Medulla oblongata (tissue), 1 donor: ENCODE measurements at regions not wholly inside any gene's neighbourhood (a gene's known extent, or its start where the extent isn't known, plus 50 kb on each side); places are given as distances from the start of the nearest gene placed in this dataset.
A peak's percentile ranks its signal among the peaks of the same experiment; 100 is the strongest.
"Not testable (repeated sequence)": the region's sequence is repeated elsewhere in the genome, so short reads cannot be mapped to it uniquely, and the experiment has no call there.

ENCODE experiments used
- DNase-seq: peaks from one replicate; pipeline ENCODE4 v3.0.0-alpha.2; 2015; ENCODE audit errors: extremely low spot score

GRCh38 chr2:207216457-207216856 lies 50.7 kb upstream of the KLF7 start:
- no peak for DNase-seq

- no peak for DNase-seq
Measured at GRCh38 chr2:207217442-207217841, 51.7 kb upstream of the KLF7 start.

GRCh38 chr2:207219081-207219630 lies 53.4 kb upstream of the KLF7 start:
- DNase-seq, result no peak

- DNase-seq, result no peak
Measured at GRCh38 chr2:207219676-207220501, 54.1 kb upstream of the KLF7 start.

- no peak for DNase-seq
Measured at GRCh38 chr2:207221731-207222130, 56.0 kb upstream of the KLF7 start.

- no peak for DNase-seq
Measured at GRCh38 chr2:207223051-207223450, 57.3 kb upstream of the KLF7 start.

- DNase-seq, result peak; percentile 42
Measured at GRCh38 chr2:207224381-207224780, 58.6 kb upstream of the KLF7 start.

GRCh38 chr2:207224791-207225482 lies 59.2 kb upstream of the KLF7 start:
- no peak for DNase-seq

GRCh38 chr2:207225773-207226172 lies 60.0 kb upstream of the KLF7 start:
- DNase-seq, result no peak

- no peak for DNase-seq
Measured at GRCh38 chr2:207226243-207226642, 60.5 kb upstream of the KLF7 start.

- no peak for DNase-seq
Measured at GRCh38 chr2:207226671-207227061, 60.9 kb upstream of the KLF7 start.

- DNase-seq, result peak; percentile 91
Measured at GRCh38 chr2:207227062-207227748, 61.5 kb upstream of the KLF7 start.

GRCh38 chr2:207227749-207228145 lies 62.0 kb upstream of the KLF7 start:
- DNase-seq, result no peak

GRCh38 chr2:207228402-207228801 lies 62.7 kb upstream of the KLF7 start:
- DNase-seq, result no peak

- no peak for DNase-seq
Measured at GRCh38 chr2:207229161-207229560, 63.4 kb upstream of the KLF7 start.

- peak; percentile 25 for DNase-seq
Measured at GRCh38 chr2:207230261-207231105, 64.7 kb upstream of the KLF7 start.

GRCh38 chr2:207231106-207231865 lies 65.5 kb upstream of the KLF7 start:
- peak; percentile 60 for DNase-seq

GRCh38 chr2:207231967-207232366 lies 66.2 kb upstream of the KLF7 start:
- no peak for DNase-seq

GRCh38 chr2:207233141-207233540 lies 67.4 kb upstream of the KLF7 start:
- DNase-seq, result not testable (repeated sequence)

- DNase-seq, result no peak
Measured at GRCh38 chr2:207233731-207234130, 68.0 kb upstream of the KLF7 start.

GRCh38 chr2:207235621-207236020 lies 69.9 kb upstream of the KLF7 start:
- no peak for DNase-seq
